Fibroblast of lung (primary cell): ENCODE measurements at regions not wholly inside any gene's neighbourhood (a gene's known extent, or its start where the extent isn't known, plus 50 kb on each side); places are given as distances from the start of the nearest gene placed in this dataset.

Experiments
- CTCF ChIP-seq, 2 donors: IDR thresholded peaks in 1 of 2; conservative IDR thresholded peaks in 1 of 2; 1 replicate in 1 of 2; 2 replicates in 1 of 2; pipeline ENCODE4 v1.5.1; 2011 to 2012; ENCODE audit warnings: low read length in 2 of 2, control low read depth in 1 of 2, inconsistent platforms in 1 of 2, low read depth in 1 of 2, mild to moderate bottlenecking in 1 of 2
- EZH2 ChIP-seq: IDR thresholded peaks from 2 replicates; pipeline ENCODE4 v1.5.1; 2012; ENCODE audit warnings: low read length, control low read depth, mild to moderate bottlenecking; ENCODE audit errors: missing control alignments

- TF ChIP-seq CTCF (conservative IDR thresholded peaks at IDR 0.05 in 1 of 2, IDR thresholded peaks at IDR 0.05 in 1 of 2; ENCODE audit: low read depth in 1 of 2, low read length in 2 of 2) (no peak), EZH2 (no peak)
Measured at GRCh38 chr13:100826441-100826840, 151.8 kb upstream of the TMTC4 start.
